ENCODE measurements at regions not wholly inside any gene's neighbourhood (a gene's known extent, or its start where the extent isn't known, plus 50 kb on each side); places are given as distances from the start of the nearest gene placed in this dataset.
"Not testable (repeated sequence)": the region's sequence is repeated elsewhere in the genome, so short reads cannot be mapped to it uniquely, and the experiment has no call there.

- DNase-seq (ENCODE audit: low read depth in 2 of 2) = no peak
Observed at GRCh38 chr2:428591-428990, 140.7 kb upstream of the ALKAL2 start.

GRCh38 chr2:426696-427095, 138.8 kb upstream of the ALKAL2 start:
- DNase-seq (ENCODE audit: low read depth in 2 of 2) = not testable (repeated sequence)

GRCh38 chr2:425947-426346, 138.1 kb upstream of the ALKAL2 start:
- no peak for DNase-seq (ENCODE audit: low read depth in 2 of 2)

GRCh38 chr2:425243-425642, 137.4 kb upstream of the ALKAL2 start:
- no peak for DNase-seq (ENCODE audit: low read depth in 2 of 2)

GRCh38 chr2:424306-425171, 136.6 kb upstream of the ALKAL2 start:
- DNase-seq (ENCODE audit: low read depth in 2 of 2) = no peak

DNA sequence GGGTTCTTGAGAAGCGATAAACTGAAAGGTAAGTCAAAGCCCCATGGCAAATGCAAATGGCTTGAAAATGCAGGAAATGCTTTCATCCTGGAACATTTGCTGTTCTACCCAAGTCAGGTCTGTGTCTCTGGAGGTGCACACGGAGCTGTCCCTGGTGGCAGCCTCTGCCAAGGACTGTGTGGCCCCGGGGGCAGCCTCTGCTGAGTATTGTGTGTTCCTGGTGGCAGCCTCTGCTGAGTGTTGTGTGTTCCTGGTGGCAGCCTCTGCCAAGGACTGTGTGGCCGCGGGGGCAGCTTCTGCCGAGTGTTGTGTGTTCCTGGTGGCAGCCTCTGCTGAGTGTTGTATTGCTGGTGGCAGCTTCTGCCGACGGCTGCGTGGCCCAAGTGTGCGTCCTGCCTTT, 135.6 kb upstream of the ALKAL2 start:
- DNase-seq (ENCODE audit: low read depth in 2 of 2) = no peak

DNA sequence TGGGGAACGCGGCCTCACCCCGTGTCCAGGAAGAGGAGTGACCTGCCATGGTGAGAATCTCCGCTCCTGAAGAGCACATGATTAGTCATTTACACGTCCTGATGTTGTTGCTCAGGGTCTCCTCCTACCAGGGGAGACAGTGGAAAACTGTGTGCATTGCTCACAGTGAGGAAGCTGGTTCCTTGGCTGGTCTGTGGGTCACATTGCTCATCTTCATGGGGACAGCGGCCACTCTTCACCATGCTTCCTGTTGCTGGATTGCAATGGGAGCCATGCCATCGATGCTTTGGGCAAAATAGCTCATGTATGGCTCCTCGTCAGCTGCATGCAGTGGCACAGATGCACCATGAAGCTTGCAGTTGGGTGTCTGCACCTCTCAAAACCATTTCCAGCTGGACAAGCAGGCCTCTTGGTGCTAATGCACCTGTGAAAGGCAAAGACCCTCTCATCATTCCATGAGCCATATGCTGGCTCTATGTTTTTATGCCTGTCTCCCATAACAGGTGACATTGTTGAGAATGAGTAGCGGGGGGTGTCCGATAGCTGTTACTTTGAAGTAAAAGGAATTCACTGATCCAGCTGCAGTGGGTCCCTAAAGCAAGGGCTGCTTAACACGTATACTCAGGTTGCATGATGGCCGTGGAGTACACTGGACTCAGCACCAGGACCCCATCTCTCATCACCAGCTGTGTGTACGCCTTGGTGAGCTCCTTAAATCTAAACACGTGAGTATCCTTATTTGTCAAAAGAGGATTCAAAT, 135.0 kb upstream of the ALKAL2 start:
- no peak for DNase-seq (ENCODE audit: low read depth in 2 of 2)

DNA sequence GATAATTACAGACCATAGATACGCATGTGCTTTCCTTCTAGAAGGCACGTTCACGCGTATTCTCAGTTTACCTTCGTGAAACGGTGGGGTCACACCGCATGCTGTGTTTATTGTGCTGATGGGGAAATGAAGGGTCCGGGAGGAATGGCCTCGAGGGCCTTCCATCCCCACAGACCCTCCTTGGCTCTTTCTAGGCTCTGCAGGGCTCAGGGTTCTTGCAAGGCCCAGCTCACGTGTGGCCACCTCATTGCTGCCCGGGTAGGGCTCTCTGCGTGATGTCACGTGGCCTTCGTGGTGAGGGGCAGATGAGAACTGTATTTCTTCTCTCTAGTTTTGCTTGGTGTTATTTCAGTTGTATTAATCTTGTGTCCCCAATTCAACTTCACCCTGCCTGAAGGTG, 133.5 kb upstream of the ALKAL2 start:
- DNase-seq (ENCODE audit: low read depth in 2 of 2) = no peak

GRCh38 chr2:419687-420317, 131.9 kb upstream of the ALKAL2 start:
- no peak for DNase-seq (ENCODE audit: low read depth in 2 of 2)

- DNase-seq (ENCODE audit: low read depth in 2 of 2) = no peak
Observed at GRCh38 chr2:417662-418061, 129.8 kb upstream of the ALKAL2 start.

DNA sequence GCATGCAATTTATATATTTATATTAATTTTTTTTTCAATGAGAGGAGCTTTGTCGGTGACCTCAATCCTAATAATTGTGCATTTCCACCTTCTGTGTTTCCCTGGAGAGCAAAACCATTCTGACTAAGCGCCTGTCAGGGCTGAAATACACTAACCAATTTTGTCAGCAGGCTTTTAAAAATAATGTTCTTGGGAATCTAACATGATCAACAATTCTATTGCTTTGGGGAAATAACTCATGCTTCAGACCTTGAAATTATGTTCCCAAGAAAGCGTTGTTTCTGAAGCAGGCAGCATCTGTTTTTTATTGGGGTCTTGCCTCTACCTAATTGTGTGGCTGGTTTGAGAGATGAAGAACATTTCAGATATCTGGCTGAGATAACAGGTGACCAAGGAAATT, 129.1 kb upstream of the ALKAL2 start:
- DNase-seq (ENCODE audit: low read depth in 2 of 2) = no peak

GRCh38 chr2:415986-416610, 128.2 kb upstream of the ALKAL2 start:
- DNase-seq (ENCODE audit: low read depth in 2 of 2) = no peak

- DNase-seq (ENCODE audit: low read depth in 2 of 2) = no peak
Observed at GRCh38 chr2:409523-409922, 121.6 kb upstream of the ALKAL2 start.

DNA sequence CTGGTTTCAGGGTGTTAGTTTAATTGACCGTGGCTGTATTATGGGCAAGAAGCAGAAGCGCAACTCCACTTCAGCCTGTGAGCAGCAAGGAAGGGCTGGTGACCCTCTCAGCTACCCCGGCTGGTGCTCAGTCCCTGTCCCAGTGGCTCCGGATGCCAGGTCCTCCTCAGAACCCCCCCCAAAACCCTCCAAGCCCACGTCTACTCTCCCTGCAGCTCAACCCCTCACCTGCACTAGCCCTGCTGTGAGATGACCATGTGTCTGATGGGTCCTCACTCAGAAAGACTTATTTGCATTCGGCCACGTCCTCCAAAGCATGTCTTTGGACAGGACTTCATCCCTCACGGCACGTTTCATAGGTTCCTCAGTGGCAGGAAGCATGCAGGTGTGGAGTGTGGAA, 119.7 kb upstream of the ALKAL2 start:
- DNase-seq (ENCODE audit: low read depth in 2 of 2) = no peak

- DNase-seq (ENCODE audit: low read depth in 2 of 2) = no peak
Observed at GRCh38 chr2:406876-407275, 119.0 kb upstream of the ALKAL2 start.

GRCh38 chr2:406231-406630, 118.3 kb upstream of the ALKAL2 start:
- DNase-seq (ENCODE audit: low read depth in 2 of 2) = no peak

DNA sequence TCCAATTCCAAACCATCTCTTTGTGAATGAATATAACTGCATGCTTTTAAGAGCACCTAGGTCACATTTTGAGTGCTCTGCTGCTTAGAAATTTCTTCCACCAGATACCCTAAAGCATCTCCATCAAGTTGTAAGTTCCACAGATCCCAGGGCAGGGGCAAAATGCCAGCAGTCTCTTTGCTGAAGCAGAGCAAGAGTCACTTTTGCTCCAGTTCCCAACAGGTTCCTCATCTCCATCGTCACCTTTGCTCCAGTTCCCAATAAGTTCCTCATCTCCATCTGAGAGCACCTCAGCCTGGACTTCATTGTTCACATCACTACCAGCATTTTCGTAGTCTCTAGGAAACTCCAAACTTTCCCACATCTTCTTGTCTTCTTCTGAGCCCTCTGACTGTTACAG, 116.7 kb upstream of the ALKAL2 start:
- no peak for DNase-seq (ENCODE audit: low read depth in 2 of 2)

- no peak for DNase-seq (ENCODE audit: low read depth in 2 of 2)
Observed at GRCh38 chr2:403682-404081, 115.8 kb upstream of the ALKAL2 start.

- no peak for DNase-seq (ENCODE audit: low read depth in 2 of 2)
Observed at GRCh38 chr2:402721-403120, 114.8 kb upstream of the ALKAL2 start.

DNA sequence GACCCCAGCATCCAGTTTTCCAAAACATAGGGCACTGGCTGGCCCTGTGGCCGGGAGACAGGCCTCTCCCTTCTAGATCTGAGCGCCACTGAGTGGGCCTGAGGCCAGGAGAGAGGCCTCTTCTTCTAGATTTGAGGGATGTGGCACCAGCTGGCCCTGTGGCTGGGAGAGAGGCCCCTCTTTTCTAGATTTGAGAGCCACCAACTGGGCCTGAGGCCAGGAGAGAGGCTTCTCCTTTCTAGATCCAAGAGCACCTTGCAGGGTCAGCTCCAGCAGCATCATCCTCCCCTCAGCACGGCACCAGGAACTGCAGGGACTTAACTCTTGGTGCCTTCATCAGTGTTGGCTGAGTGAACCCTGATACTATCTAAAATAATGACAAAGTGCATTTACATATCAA, 114.3 kb upstream of the ALKAL2 start:
- DNase-seq (ENCODE audit: low read depth in 2 of 2) = no peak

- DNase-seq (ENCODE audit: low read depth in 2 of 2) = no peak
Observed at GRCh38 chr2:401019-401679, 113.3 kb upstream of the ALKAL2 start.

GRCh38 chr2:397926-398325, 110.0 kb upstream of the ALKAL2 start:
- DNase-seq (ENCODE audit: low read depth in 2 of 2) = no peak

All from stimulated activated CD8-positive, alpha-beta memory T cell treated with anti-CD3 and anti-CD28 coated beads, Interleukin-7, amount 100 ng/mL, for 1 hour (primary cell).